ENCODE measurements at regions not wholly inside any gene's neighbourhood (a gene's known extent, or its start where the extent isn't known, plus 50 kb on each side); places are given as distances from the start of the nearest gene placed in this dataset.

GRCh38 chr3:176087066-176087697 is 1110.1 kb downstream of the TBL1XR1 start:
- POLR2A ChIA-PET: no interaction called here
- CTCF ChIA-PET: no interaction called here
- no CpG with 5 or more reads among the region's 2 CpGs for WGBS (ENCODE audit: insufficient coverage)

GRCh38 chr3:176079785-176080184 is 1117.5 kb downstream of the TBL1XR1 start:
- no peaks in the 10 kb centered on the region for H3K36me3 ChIP-seq (ENCODE audit: control insufficient read depth in 4 of 4, insufficient read depth in 4 of 4, low read length in 3 of 4)
- H3K9me3 ChIP-seq (ENCODE audit: control extremely low read depth in 1 of 5, control insufficient read depth in 4 of 5, insufficient read depth in 2 of 5, low read depth in 1 of 5, low read length in 4 of 5): no peaks in the 10 kb centered on the region
- no peaks in the 10 kb centered on the region for H3K27me3 ChIP-seq (replicated peaks in 2 of 5; ENCODE audit: control insufficient read depth in 4 of 5, insufficient read depth in 5 of 5, low read length in 4 of 5)
- no peak for DNase-seq
- H3K4me1 ChIP-seq (ENCODE audit: control extremely low read depth in 1 of 4, control insufficient read depth in 4 of 4, insufficient read depth in 4 of 4, low read length in 3 of 4): no peaks in the 10 kb centered on the region
- H3K27ac ChIP-seq (ENCODE audit: insufficient read depth in 1 of 2, low read depth in 1 of 2, low read length in 2 of 2, poor library complexity in 1 of 2, severe bottlenecking in 2 of 2): no peak overlapping the region
- no peak overlapping the region for H3K4me3 ChIP-seq (ENCODE audit: control insufficient read depth in 1 of 7, extremely low read depth in 1 of 7, insufficient read depth in 4 of 7, low read depth in 2 of 7, low read length in 6 of 7)
- POLR2A ChIA-PET: no interaction called here
- 78% methylated on average over 1 of the region's 1 CpG for WGBS (ENCODE audit: insufficient coverage)
- CTCF ChIA-PET: no interaction called here

More at GRCh38 chr3:176087066-176087697, 1110.1 kb downstream of the TBL1XR1 start:
- Histone ChIP-seq H3K27me3 (replicated peaks in 2 of 5; ENCODE audit: control insufficient read depth in 4 of 5, insufficient read depth in 5 of 5, low read length in 4 of 5) (no peaks in the 10 kb centered on the region), H3K4me3 (ENCODE audit: control insufficient read depth in 1 of 7, extremely low read depth in 1 of 7, insufficient read depth in 4 of 7, low read depth in 2 of 7, low read length in 6 of 7) (no peak overlapping the region), H3K4me1 (ENCODE audit: control extremely low read depth in 1 of 4, control insufficient read depth in 4 of 4, insufficient read depth in 4 of 4, low read length in 3 of 4) (no peaks in the 10 kb centered on the region), H3K36me3 (ENCODE audit: control insufficient read depth in 4 of 4, insufficient read depth in 4 of 4, low read length in 3 of 4) (no peaks in the 10 kb centered on the region), H3K27ac (ENCODE audit: insufficient read depth in 1 of 2, low read depth in 1 of 2, low read length in 2 of 2, poor library complexity in 1 of 2, severe bottlenecking in 2 of 2) (no peak overlapping the region), H3K9me3 (ENCODE audit: control extremely low read depth in 1 of 5, control insufficient read depth in 4 of 5, insufficient read depth in 2 of 5, low read depth in 1 of 5, low read length in 4 of 5) (no peaks in the 10 kb centered on the region)
- DNase-seq: no peak

- Histone ChIP-seq H3K9me3 (ENCODE audit: control extremely low read depth in 1 of 5, control insufficient read depth in 4 of 5, insufficient read depth in 2 of 5, low read depth in 1 of 5, low read length in 4 of 5) (no peaks in the 10 kb centered on the region), H3K36me3 (ENCODE audit: control insufficient read depth in 4 of 4, insufficient read depth in 4 of 4, low read length in 3 of 4) (no peaks in the 10 kb centered on the region), H3K4me1 (ENCODE audit: control extremely low read depth in 1 of 4, control insufficient read depth in 4 of 4, insufficient read depth in 4 of 4, low read length in 3 of 4) (no peaks in the 10 kb centered on the region), H3K4me3 (ENCODE audit: control insufficient read depth in 1 of 7, extremely low read depth in 1 of 7, insufficient read depth in 4 of 7, low read depth in 2 of 7, low read length in 6 of 7) (no peak overlapping the region), H3K27ac (ENCODE audit: insufficient read depth in 1 of 2, low read depth in 1 of 2, low read length in 2 of 2, poor library complexity in 1 of 2, severe bottlenecking in 2 of 2) (no peak overlapping the region), H3K27me3 (replicated peaks in 2 of 5; ENCODE audit: control insufficient read depth in 4 of 5, insufficient read depth in 5 of 5, low read length in 4 of 5) (no peaks in the 10 kb centered on the region)
- no peak for DNase-seq
- CTCF ChIA-PET: no interaction called here
- no CpG with 5 or more reads among the region's 1 CpG for WGBS (ENCODE audit: insufficient coverage)
- POLR2A ChIA-PET: no interaction called here
Observed at GRCh38 chr3:176078906-176079305, 1118.4 kb downstream of the TBL1XR1 start.

GRCh38 chr3:176075491-176075890 is 1121.8 kb downstream of the TBL1XR1 start:
- H3K36me3 ChIP-seq (ENCODE audit: control insufficient read depth in 4 of 4, insufficient read depth in 4 of 4, low read length in 3 of 4): no peaks in the 10 kb centered on the region
- no peak overlapping the region for H3K27ac ChIP-seq (ENCODE audit: insufficient read depth in 1 of 2, low read depth in 1 of 2, low read length in 2 of 2, poor library complexity in 1 of 2, severe bottlenecking in 2 of 2)
- ChIA-PET POLR2A (no interaction called here), CTCF (no interaction called here)
- no peaks in the 10 kb centered on the region for H3K27me3 ChIP-seq (replicated peaks in 2 of 5; ENCODE audit: control insufficient read depth in 4 of 5, insufficient read depth in 5 of 5, low read length in 4 of 5)
- no peaks in the 10 kb centered on the region for H3K4me1 ChIP-seq (ENCODE audit: control extremely low read depth in 1 of 4, control insufficient read depth in 4 of 4, insufficient read depth in 4 of 4, low read length in 3 of 4)
- no CpG with 5 or more reads among the region's 1 CpG for WGBS (ENCODE audit: insufficient coverage)
- no peak for DNase-seq
- H3K9me3 ChIP-seq (ENCODE audit: control extremely low read depth in 1 of 5, control insufficient read depth in 4 of 5, insufficient read depth in 2 of 5, low read depth in 1 of 5, low read length in 4 of 5): no peaks in the 10 kb centered on the region
- H3K4me3 ChIP-seq (ENCODE audit: control insufficient read depth in 1 of 7, extremely low read depth in 1 of 7, insufficient read depth in 4 of 7, low read depth in 2 of 7, low read length in 6 of 7): no peak overlapping the region

GRCh38 chr3:176075046-176075445 is 1122.2 kb downstream of the TBL1XR1 start:
- CTCF ChIA-PET: no interaction called here
- no peak for DNase-seq
- POLR2A ChIA-PET: no interaction called here
- H3K27ac ChIP-seq (ENCODE audit: insufficient read depth in 1 of 2, low read depth in 1 of 2, low read length in 2 of 2, poor library complexity in 1 of 2, severe bottlenecking in 2 of 2): no peak overlapping the region
- H3K9me3 ChIP-seq (ENCODE audit: control extremely low read depth in 1 of 5, control insufficient read depth in 4 of 5, insufficient read depth in 2 of 5, low read depth in 1 of 5, low read length in 4 of 5): no peaks in the 10 kb centered on the region
- H3K36me3 ChIP-seq (ENCODE audit: control insufficient read depth in 4 of 4, insufficient read depth in 4 of 4, low read length in 3 of 4): no peaks in the 10 kb centered on the region
- H3K4me1 ChIP-seq (ENCODE audit: control extremely low read depth in 1 of 4, control insufficient read depth in 4 of 4, insufficient read depth in 4 of 4, low read length in 3 of 4): no peaks in the 10 kb centered on the region
- H3K27me3 ChIP-seq (replicated peaks in 2 of 5; ENCODE audit: control insufficient read depth in 4 of 5, insufficient read depth in 5 of 5, low read length in 4 of 5): no peaks in the 10 kb centered on the region
- no peak overlapping the region for H3K4me3 ChIP-seq (ENCODE audit: control insufficient read depth in 1 of 7, extremely low read depth in 1 of 7, insufficient read depth in 4 of 7, low read depth in 2 of 7, low read length in 6 of 7)

- ChIA-PET CTCF (no interaction called here), POLR2A (no interaction called here)
- no peak for DNase-seq
- H3K9me3 ChIP-seq (ENCODE audit: control extremely low read depth in 1 of 5, control insufficient read depth in 4 of 5, insufficient read depth in 2 of 5, low read depth in 1 of 5, low read length in 4 of 5): no peaks in the 10 kb centered on the region
- WGBS (ENCODE audit: insufficient coverage): 95% methylated on average over 2 of the region's 2 CpGs
- H3K4me3 ChIP-seq (ENCODE audit: control insufficient read depth in 1 of 7, extremely low read depth in 1 of 7, insufficient read depth in 4 of 7, low read depth in 2 of 7, low read length in 6 of 7): no peak overlapping the region
- H3K4me1 ChIP-seq (ENCODE audit: control extremely low read depth in 1 of 4, control insufficient read depth in 4 of 4, insufficient read depth in 4 of 4, low read length in 3 of 4): no peaks in the 10 kb centered on the region
- H3K27me3 ChIP-seq (replicated peaks in 2 of 5; ENCODE audit: control insufficient read depth in 4 of 5, insufficient read depth in 5 of 5, low read length in 4 of 5): no peaks in the 10 kb centered on the region
- no peak overlapping the region for H3K27ac ChIP-seq (ENCODE audit: insufficient read depth in 1 of 2, low read depth in 1 of 2, low read length in 2 of 2, poor library complexity in 1 of 2, severe bottlenecking in 2 of 2)
- H3K36me3 ChIP-seq (ENCODE audit: control insufficient read depth in 4 of 4, insufficient read depth in 4 of 4, low read length in 3 of 4): no peaks in the 10 kb centered on the region
Observed at GRCh38 chr3:176074096-176074495, 1123.2 kb downstream of the TBL1XR1 start.

GRCh38 chr3:176071943-176072342 is 1125.3 kb downstream of the TBL1XR1 start:
- POLR2A ChIA-PET: no interaction called here
- Histone ChIP-seq H3K36me3 (ENCODE audit: control insufficient read depth in 4 of 4, insufficient read depth in 4 of 4, low read length in 3 of 4) (no peaks in the 10 kb centered on the region), H3K27me3 (replicated peaks in 2 of 5; ENCODE audit: control insufficient read depth in 4 of 5, insufficient read depth in 5 of 5, low read length in 4 of 5) (no peaks in the 10 kb centered on the region), H3K4me3 (ENCODE audit: control insufficient read depth in 1 of 7, extremely low read depth in 1 of 7, insufficient read depth in 4 of 7, low read depth in 2 of 7, low read length in 6 of 7) (no peak overlapping the region), H3K27ac (ENCODE audit: insufficient read depth in 1 of 2, low read depth in 1 of 2, low read length in 2 of 2, poor library complexity in 1 of 2, severe bottlenecking in 2 of 2) (no peak overlapping the region), H3K4me1 (ENCODE audit: control extremely low read depth in 1 of 4, control insufficient read depth in 4 of 4, insufficient read depth in 4 of 4, low read length in 3 of 4) (no peaks in the 10 kb centered on the region), H3K9me3 (ENCODE audit: control extremely low read depth in 1 of 5, control insufficient read depth in 4 of 5, insufficient read depth in 2 of 5, low read depth in 1 of 5, low read length in 4 of 5) (no peaks in the 10 kb centered on the region)
- no peak for DNase-seq
- CTCF ChIA-PET: no interaction called here
- WGBS (ENCODE audit: insufficient coverage): 100% methylated on average over 2 of the region's 2 CpGs
